Neuronal stem cell (in vitro differentiated cells): ENCODE measurements at regions not wholly inside any gene's neighbourhood (a gene's known extent, or its start where the extent isn't known, plus 50 kb on each side); places are given as distances from the start of the nearest gene placed in this dataset.

Experiments
- DNase-seq: peaks from one replicate; pipeline ENCODE4 v3.0.0-alpha.2; 2013; ENCODE audit warnings: low spot score
- H2AFZ ChIP-seq: one replicate; pipeline ENCODE4 v1.6.1; 2013; ENCODE audit warnings: mild to moderate bottlenecking, low read length, inconsistent platforms
- H2AK5ac ChIP-seq: 2 replicates; pipeline ENCODE4 v1.6.1; 2013; ENCODE audit warnings: low read depth, mild to moderate bottlenecking, inconsistent platforms, low read length, moderate library complexity, mixed read lengths
- H2BK120ac ChIP-seq: 2 replicates; pipeline ENCODE4 v1.6.1; 2013; ENCODE audit warnings: low read depth, mild to moderate bottlenecking, inconsistent platforms, low read length, moderate library complexity, mixed read lengths
- H2BK12ac ChIP-seq: one replicate; pipeline ENCODE4 v1.6.1; 2013; ENCODE audit warnings: low read length, inconsistent platforms
- H2BK15ac ChIP-seq: 2 replicates; pipeline ENCODE4 v1.6.1; 2013; ENCODE audit warnings: mild to moderate bottlenecking, low read length, inconsistent platforms, mixed read lengths
- H2BK5ac ChIP-seq: one replicate; pipeline ENCODE4 v1.6.1; 2013; ENCODE audit warnings: inconsistent platforms, mild to moderate bottlenecking, low read length, moderate library complexity
- H3K14ac ChIP-seq: one replicate; pipeline ENCODE4 v1.6.1; 2013; ENCODE audit warnings: low read length, inconsistent platforms
- H3K18ac ChIP-seq: 2 replicates; pipeline ENCODE4 v1.6.1; 2013; ENCODE audit warnings: low read length, inconsistent platforms
- H3K23ac ChIP-seq: 2 replicates; pipeline ENCODE4 v1.6.1; 2013; ENCODE audit warnings: low read depth, mild to moderate bottlenecking, mixed read lengths, low read length, inconsistent platforms; ENCODE audit not compliant: poor library complexity
- H3K27ac ChIP-seq: replicated peaks from 3 replicates; pipeline ENCODE4 v1.5.1; 2013; ENCODE audit warnings: low read length, inconsistent platforms
- H3K27me3 ChIP-seq, 3 experiments: 2 replicates each; pipeline ENCODE4 v1.6.1; 2013; ENCODE audit warnings: low read length in 3 of 3, mild to moderate bottlenecking in 2 of 3, inconsistent platforms in 1 of 3, low read depth in 1 of 3, mixed read lengths in 1 of 3, moderate library complexity in 1 of 3; ENCODE audit not compliant: control insufficient read depth in 3 of 3, insufficient read depth in 3 of 3
- H3K36me3 ChIP-seq, 2 donors: replicated peaks in 1 of 2; 2 replicates each; pipeline ENCODE4 v1.6.1; 2013; ENCODE audit warnings: low read length in 2 of 2; ENCODE audit not compliant: control insufficient read depth in 2 of 2, insufficient read depth in 2 of 2
- H3K4ac ChIP-seq: 2 replicates; pipeline ENCODE4 v1.6.1; 2013; ENCODE audit warnings: inconsistent platforms, mild to moderate bottlenecking, low read length, moderate library complexity
- H3K4me1 ChIP-seq, 2 donors: 1 replicate in 1 of 2; 2 replicates in 1 of 2; pipeline ENCODE4 v1.6.1; 2013; ENCODE audit warnings: low read length in 2 of 2, low read depth in 1 of 2; ENCODE audit not compliant: control insufficient read depth in 2 of 2, insufficient read depth in 1 of 2
- H3K4me2 ChIP-seq: one replicate; pipeline ENCODE4 v1.6.1; 2013; ENCODE audit warnings: mild to moderate bottlenecking, low read length, inconsistent platforms; ENCODE audit not compliant: insufficient read depth, poor library complexity, severe bottlenecking
- H3K4me3 ChIP-seq, 2 donors: 2 replicates each; pipeline ENCODE4 v1.5.1; 2013; ENCODE audit warnings: low read length in 2 of 2, mild to moderate bottlenecking in 2 of 2, inconsistent platforms in 1 of 2, moderate library complexity in 1 of 2
- H3K79me1 ChIP-seq: one replicate; pipeline ENCODE4 v1.6.1; 2013; ENCODE audit warnings: low read depth, mild to moderate bottlenecking, inconsistent platforms, low read length, moderate library complexity
- H3K9ac ChIP-seq: one replicate; pipeline ENCODE4 v1.6.1; 2013; ENCODE audit warnings: mild to moderate bottlenecking, low read depth, low read length, inconsistent platforms; ENCODE audit not compliant: poor library complexity
- H3K9me3 ChIP-seq, 2 donors: replicated peaks in 1 of 2; 2 replicates each; pipeline versions ENCODE3 to v1.6.1; 2013; ENCODE audit warnings: low read length in 2 of 2, mild to moderate bottlenecking in 2 of 2, inconsistent platforms in 1 of 2, low read depth in 1 of 2, mixed read lengths in 1 of 2, moderate library complexity in 1 of 2; ENCODE audit not compliant: control insufficient read depth in 2 of 2, insufficient read depth in 1 of 2
- H4K8ac ChIP-seq: one replicate; pipeline ENCODE4 v1.6.1; 2013; ENCODE audit warnings: low read depth, mild to moderate bottlenecking, inconsistent platforms, low read length, moderate library complexity
- H4K91ac ChIP-seq: one replicate; pipeline ENCODE4 v1.6.1; 2013; ENCODE audit warnings: low read length, low read depth, mild to moderate bottlenecking, inconsistent platforms; ENCODE audit not compliant: poor library complexity
- WGBS, 2 donors: extraction: QIAGEN DNeasy Blood & Tissue Kit; methylation state at CpG; one replicate each; pipeline ENCODE4 v1.1.7; 2013; ENCODE audit warnings: missing lambda C conversion rate in 2 of 2, mixed read lengths in 1 of 2; ENCODE audit not compliant: insufficient read length in 2 of 2, insufficient replicate concordance in 1 of 2; ENCODE audit errors: extremely low coverage in 2 of 2; 5-methylcytosine and 5-hydroxymethylcytosine counted together

DNA sequence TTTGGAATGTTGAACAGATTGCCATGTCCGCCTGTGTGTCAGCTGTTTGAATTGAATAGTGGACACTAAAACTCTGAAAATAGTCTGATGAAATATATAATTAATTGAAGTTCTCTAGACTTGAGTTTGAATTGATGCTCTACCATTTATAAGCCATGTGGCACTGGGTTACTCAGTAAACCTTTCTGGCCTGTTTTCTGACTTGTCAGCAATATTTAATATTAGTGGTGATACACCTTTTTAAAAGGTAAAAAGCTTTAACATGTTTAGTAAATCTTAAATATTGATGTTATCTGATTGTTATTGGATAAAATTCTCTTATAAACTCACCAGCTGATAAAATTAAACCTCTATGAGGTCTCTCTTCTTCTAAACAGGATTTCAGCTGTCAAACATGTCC, 695.4 kb upstream of the HS3ST1 start:
- H4K8ac ChIP-seq: no peak overlapping the region
- no peak overlapping the region for H3K18ac ChIP-seq
- H3K27me3 ChIP-seq: no peaks in the 10 kb centered on the region
- DNase-seq: no peak
- WGBS, 2 donors: no CpG with 5 or more reads among the region's 1 CpG
- no peak overlapping the region for H3K9ac ChIP-seq
- no peak overlapping the region for H2BK5ac ChIP-seq
- H3K23ac ChIP-seq: no peak overlapping the region
- no peak overlapping the region for H3K4me2 ChIP-seq
- no peak overlapping the region for H3K4ac ChIP-seq
- no peaks in the 10 kb centered on the region for H3K4me1 ChIP-seq
- no peak overlapping the region for H3K4me3 ChIP-seq
- H3K14ac ChIP-seq: no peak overlapping the region
- no peak overlapping the region for H2BK12ac ChIP-seq
- H3K9me3 ChIP-seq: no peaks in the 10 kb centered on the region
- no peak overlapping the region for H4K91ac ChIP-seq
- no peak overlapping the region for H3K27ac ChIP-seq
- H3K36me3 ChIP-seq: no peaks in the 10 kb centered on the region
- no peaks in the 10 kb centered on the region for H3K79me1 ChIP-seq
- H2AFZ ChIP-seq: no peak overlapping the region
- no peak overlapping the region for H2BK120ac ChIP-seq
- H2BK15ac ChIP-seq: no peak overlapping the region
- no peak overlapping the region for H2AK5ac ChIP-seq

- Histone ChIP-seq H4K8ac (no peak overlapping the region), H2BK12ac (no peak overlapping the region)
- no peak for DNase-seq
Measured at GRCh38 chr4:12123707-12124106, 695.0 kb upstream of the HS3ST1 start.

DNA sequence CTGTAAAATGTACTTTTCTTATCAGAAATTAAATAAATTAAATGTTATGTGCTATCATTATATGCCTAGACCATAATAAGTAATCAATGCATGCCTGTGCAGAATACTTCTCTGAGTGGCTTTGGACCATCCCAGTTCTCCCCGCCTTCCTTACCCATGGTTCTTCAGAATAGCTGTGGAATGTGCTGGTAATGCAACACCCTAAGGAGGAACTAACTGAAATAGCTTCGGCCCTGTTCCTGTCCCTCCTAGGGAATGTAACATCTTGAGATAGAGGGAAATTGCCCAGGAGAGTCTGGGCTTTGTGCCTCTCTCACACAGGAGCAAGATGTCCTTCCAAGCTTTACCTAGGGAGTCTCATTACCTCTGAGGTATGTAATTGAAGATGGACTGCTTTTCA, 693.6 kb upstream of the HS3ST1 start:
- no peak overlapping the region for H2AFZ ChIP-seq

More at GRCh38 chr4:12123707-12124106, 695.0 kb upstream of the HS3ST1 start:
- Histone ChIP-seq H3K4ac (no peak overlapping the region), H3K4me1 (no peaks in the 10 kb centered on the region), H2BK5ac (no peak overlapping the region), H2AFZ (no peak overlapping the region), H2BK120ac (no peak overlapping the region), H3K14ac (no peak overlapping the region), H3K36me3 (no peaks in the 10 kb centered on the region), H2BK15ac (no peak overlapping the region), H3K4me2 (no peak overlapping the region), H3K27ac (no peak overlapping the region), H3K27me3 (no peaks in the 10 kb centered on the region), H2AK5ac (no peak overlapping the region), H4K91ac (no peak overlapping the region), H3K23ac (no peak overlapping the region), H3K9me3 (no peaks in the 10 kb centered on the region), H3K79me1 (no peaks in the 10 kb centered on the region), H3K4me3 (no peak overlapping the region), H3K9ac (no peak overlapping the region), H3K18ac (no peak overlapping the region)

GRCh38 chr4:12120968-12121367, 692.3 kb upstream of the HS3ST1 start:
- H2BK15ac ChIP-seq: no peak overlapping the region
- no peaks in the 10 kb centered on the region for H3K9me3 ChIP-seq
- H2BK120ac ChIP-seq: no peak overlapping the region
- no peak overlapping the region for H2AFZ ChIP-seq
- no CpG with 5 or more reads among the region's 2 CpGs for WGBS, 2 donors
- no peak overlapping the region for H3K23ac ChIP-seq
- no peak overlapping the region for H2AK5ac ChIP-seq
- DNase-seq: no peak
- no peak overlapping the region for H3K27ac ChIP-seq
- no peak overlapping the region for H4K8ac ChIP-seq
- no peak overlapping the region for H3K9ac ChIP-seq
- H3K27me3 ChIP-seq: no peaks in the 10 kb centered on the region
- H3K4me2 ChIP-seq: no peak overlapping the region
- no peak overlapping the region for H4K91ac ChIP-seq
- no peak overlapping the region for H2BK12ac ChIP-seq
- H3K18ac ChIP-seq: no peak overlapping the region
- no peak overlapping the region for H3K14ac ChIP-seq
- no peaks in the 10 kb centered on the region for H3K79me1 ChIP-seq
- no peaks in the 10 kb centered on the region for H3K4me1 ChIP-seq
- no peak overlapping the region for H2BK5ac ChIP-seq
- H3K4me3 ChIP-seq: no peak overlapping the region
- H3K4ac ChIP-seq: no peak overlapping the region
- no peaks in the 10 kb centered on the region for H3K36me3 ChIP-seq

More for the DNA sequence above, 693.6 kb upstream of the HS3ST1 start:
- no peak overlapping the region for H3K27ac ChIP-seq
- no peak for DNase-seq
- no peaks in the 10 kb centered on the region for H3K4me1 ChIP-seq
- H2BK12ac ChIP-seq: no peak overlapping the region
- H2BK120ac ChIP-seq: no peak overlapping the region
- WGBS, 2 donors: no CpG with 5 or more reads among the region's 2 CpGs
- no peak overlapping the region for H2BK15ac ChIP-seq
- no peak overlapping the region for H3K9ac ChIP-seq
- H3K36me3 ChIP-seq: no peaks in the 10 kb centered on the region
- H3K27me3 ChIP-seq: no peaks in the 10 kb centered on the region
- H2AK5ac ChIP-seq: no peak overlapping the region
- H2BK5ac ChIP-seq: no peak overlapping the region
- H4K8ac ChIP-seq: no peak overlapping the region
- H3K4ac ChIP-seq: no peak overlapping the region
- no peak overlapping the region for H3K23ac ChIP-seq
- no peak overlapping the region for H3K4me3 ChIP-seq
- H3K14ac ChIP-seq: no peak overlapping the region
- no peak overlapping the region for H3K4me2 ChIP-seq
- H3K18ac ChIP-seq: no peak overlapping the region
- H4K91ac ChIP-seq: no peak overlapping the region
- no peaks in the 10 kb centered on the region for H3K9me3 ChIP-seq
- no peaks in the 10 kb centered on the region for H3K79me1 ChIP-seq
